AG04450 (cell line): ENCODE measurements at regions not wholly inside any gene's neighbourhood (a gene's known extent, or its start where the extent isn't known, plus 50 kb on each side); places are given as distances from the start of the nearest gene placed in this dataset.

Source experiments
- CTCF ChIA-PET: fragments of 300-600, 350-600 bp; formaldehyde crosslinking; extraction: SDS; loops from one replicate; lab custom pipeline; 2022; ENCODE audit warnings: antibody characterized with exemption, inconsistent platforms; lab: Charles Lee
- POLR2A ChIA-PET: fragments of 350-600 bp; formaldehyde crosslinking; extraction: SDS; loops from one replicate; lab custom pipeline; 2021; ENCODE audit warnings: antibody characterized with exemption, inconsistent platforms; lab: Yijun Ruan, JAX
- DNase-seq: peaks from one replicate; pipeline ENCODE4 v3.0.0-alpha.2; 2011; ENCODE audit warnings: low read depth, low spot score
- H3K27ac ChIP-seq: one replicate; pipeline ENCODE4 v1.5.1; 2012; ENCODE audit warnings: low read depth, low read length, control low read depth
- H3K27me3 ChIP-seq: one replicate; pipeline ENCODE4 v1.6.0; 2012; ENCODE audit warnings: low read length; ENCODE audit not compliant: control insufficient read depth, insufficient read depth
- H3K4me3 ChIP-seq: 2 replicates; pipeline ENCODE4 v1.5.1; 2011; ENCODE audit warnings: mild to moderate bottlenecking, low read depth, low read length, control low read depth
- H3K9me3 ChIP-seq: 2 replicates; pipeline ENCODE4 v1.5.1; 2012; ENCODE audit warnings: low read length; ENCODE audit not compliant: control insufficient read depth, insufficient read depth
- TF ChIP-seq, protein P1 (sequence below): IDR thresholded peaks from 2 replicates; pipeline ENCODE4 v1.5.1; 2011; ENCODE audit warnings: low read depth, low read length, control low read depth, inconsistent platforms

DNA sequence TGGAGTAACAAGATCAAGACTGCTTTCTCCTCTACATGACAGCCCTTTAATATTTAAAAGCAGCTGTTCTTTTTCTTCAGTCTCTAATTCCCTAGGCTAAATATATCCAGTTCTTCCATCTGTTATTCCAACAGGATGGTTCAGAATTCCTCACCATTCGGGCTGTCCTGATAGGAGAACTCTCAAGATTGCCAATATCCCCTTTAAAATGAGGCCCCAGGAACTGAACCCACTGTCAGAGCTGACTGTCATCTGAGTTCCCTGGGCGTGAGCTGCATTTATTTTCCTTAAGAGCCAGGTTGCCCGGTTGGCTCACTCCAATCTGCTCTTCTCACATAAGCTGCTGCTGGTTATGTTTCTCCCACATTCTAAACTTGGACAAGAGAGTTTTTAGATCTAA lies 177.6 kb downstream of the MIS18A start:
- no peaks in the 10 kb centered on the region for H3K27me3 ChIP-seq
- no peak for DNase-seq
- ChIA-PET CTCF (no interaction called here), POLR2A (no interaction called here)
- TF ChIP-seq, protein P1, sequence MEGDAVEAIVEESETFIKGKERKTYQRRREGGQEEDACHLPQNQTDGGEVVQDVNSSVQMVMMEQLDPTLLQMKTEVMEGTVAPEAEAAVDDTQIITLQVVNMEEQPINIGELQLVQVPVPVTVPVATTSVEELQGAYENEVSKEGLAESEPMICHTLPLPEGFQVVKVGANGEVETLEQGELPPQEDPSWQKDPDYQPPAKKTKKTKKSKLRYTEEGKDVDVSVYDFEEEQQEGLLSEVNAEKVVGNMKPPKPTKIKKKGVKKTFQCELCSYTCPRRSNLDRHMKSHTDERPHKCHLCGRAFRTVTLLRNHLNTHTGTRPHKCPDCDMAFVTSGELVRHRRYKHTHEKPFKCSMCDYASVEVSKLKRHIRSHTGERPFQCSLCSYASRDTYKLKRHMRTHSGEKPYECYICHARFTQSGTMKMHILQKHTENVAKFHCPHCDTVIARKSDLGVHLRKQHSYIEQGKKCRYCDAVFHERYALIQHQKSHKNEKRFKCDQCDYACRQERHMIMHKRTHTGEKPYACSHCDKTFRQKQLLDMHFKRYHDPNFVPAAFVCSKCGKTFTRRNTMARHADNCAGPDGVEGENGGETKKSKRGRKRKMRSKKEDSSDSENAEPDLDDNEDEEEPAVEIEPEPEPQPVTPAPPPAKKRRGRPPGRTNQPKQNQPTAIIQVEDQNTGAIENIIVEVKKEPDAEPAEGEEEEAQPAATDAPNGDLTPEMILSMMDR = no peak
- H3K9me3 ChIP-seq = no peaks in the 10 kb centered on the region
- no peak overlapping the region for H3K27ac ChIP-seq
- no peak overlapping the region for H3K4me3 ChIP-seq

DNA sequence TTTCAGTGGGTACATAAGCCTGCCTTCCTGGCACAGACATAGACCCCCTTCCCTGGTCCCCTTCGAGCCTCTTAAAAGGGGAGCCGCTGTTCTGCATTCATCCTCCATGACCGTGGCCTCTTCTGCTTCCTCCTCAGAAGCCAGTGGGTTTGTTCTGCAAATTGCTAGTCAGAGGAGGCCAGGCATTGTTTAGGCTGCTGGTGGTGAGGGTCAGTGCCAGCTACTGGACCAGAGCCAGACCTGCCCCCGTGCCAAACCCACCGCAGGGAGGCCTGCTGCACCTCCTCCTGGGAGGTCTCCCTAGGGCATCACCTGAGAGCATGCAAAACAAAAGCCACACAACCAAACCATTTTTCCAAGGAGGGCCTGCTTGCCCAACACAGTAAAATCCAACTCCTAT lies 178.4 kb downstream of the MIS18A start:
- CTCF ChIA-PET = no interaction called here
- TF ChIP-seq, protein P1 = no peak
- POLR2A ChIA-PET = no interaction called here
- Histone ChIP-seq H3K27me3 (no peaks in the 10 kb centered on the region), H3K4me3 (no peak overlapping the region), H3K27ac (no peak overlapping the region), H3K9me3 (no peaks in the 10 kb centered on the region)
- DNase-seq = no peak

DNA sequence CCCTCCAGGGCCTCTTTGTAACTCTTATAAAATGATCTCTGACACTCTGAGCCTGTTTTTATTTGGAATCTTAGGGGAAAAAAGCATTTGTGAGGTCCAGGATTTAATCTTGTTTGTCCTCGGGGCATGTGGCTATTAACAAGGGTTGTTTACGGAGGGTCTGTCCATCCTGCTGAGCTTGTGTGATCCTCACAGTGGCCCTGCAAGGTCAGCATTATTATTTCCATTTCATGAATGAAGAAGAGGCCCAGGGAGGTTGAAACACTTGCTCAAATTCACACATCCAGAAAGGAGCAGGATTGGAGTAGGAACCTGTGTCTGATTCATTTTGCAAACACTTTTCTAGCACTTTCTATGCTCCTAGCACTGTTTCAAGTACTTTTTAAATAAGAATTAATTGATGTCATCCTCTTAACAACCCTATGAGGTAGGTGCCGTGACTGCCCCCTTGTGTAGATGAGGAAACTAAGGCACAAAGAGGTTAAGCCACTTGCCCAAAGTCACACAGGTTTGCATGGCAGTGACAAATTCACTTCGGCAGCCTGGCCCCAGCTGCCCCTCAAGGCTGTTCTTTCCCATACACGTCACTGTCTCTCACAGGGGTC lies 178.9 kb downstream of the MIS18A start:
- ChIA-PET CTCF (no interaction called here), POLR2A (no interaction called here)

DNA sequence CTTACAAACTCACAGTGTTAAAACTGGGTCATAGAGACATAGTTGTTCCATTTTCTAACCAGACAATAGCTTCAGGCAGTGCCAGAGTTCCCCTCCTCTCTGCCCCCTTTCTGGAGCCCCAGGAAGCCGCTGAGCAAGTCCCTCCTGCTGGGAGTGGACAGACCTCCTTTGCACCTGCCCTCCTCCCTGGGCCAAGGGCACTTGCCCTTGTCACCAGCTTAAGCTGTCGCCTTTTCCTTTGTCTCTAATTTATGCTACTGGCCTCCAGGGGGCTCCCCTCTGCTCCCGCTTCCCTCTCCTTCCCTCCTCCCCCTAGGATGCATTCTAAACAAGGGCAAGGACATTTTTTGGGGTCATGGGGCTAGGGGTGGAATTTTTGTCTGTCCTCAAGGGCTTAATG lies 182.4 kb downstream of the MIS18A start:
- CTCF ChIA-PET = interaction anchor here (0.6 to 1.0 kb wide), 7 partner anchors 8 to 549 kb away, joined by 3 to 18 read pairs (median 4); no protein-coding TSS in a partner anchor
- Histone ChIP-seq H3K27ac (no peak overlapping the region), H3K4me3 (no peak overlapping the region), H3K9me3 (no peaks in the 10 kb centered on the region), H3K27me3 (no peaks in the 10 kb centered on the region)
- POLR2A ChIA-PET = no interaction called here
- TF ChIP-seq, protein P1 = peak; percentile 36
- no peak for DNase-seq

More for the DNA sequence above, 178.9 kb downstream of the MIS18A start:
- TF ChIP-seq, protein P1 = no peak
- Histone ChIP-seq H3K9me3 (no peaks in the 10 kb centered on the region), H3K4me3 (no peak overlapping the region), H3K27me3 (no peaks in the 10 kb centered on the region), H3K27ac (no peak overlapping the region)
- DNase-seq = no peak

DNA sequence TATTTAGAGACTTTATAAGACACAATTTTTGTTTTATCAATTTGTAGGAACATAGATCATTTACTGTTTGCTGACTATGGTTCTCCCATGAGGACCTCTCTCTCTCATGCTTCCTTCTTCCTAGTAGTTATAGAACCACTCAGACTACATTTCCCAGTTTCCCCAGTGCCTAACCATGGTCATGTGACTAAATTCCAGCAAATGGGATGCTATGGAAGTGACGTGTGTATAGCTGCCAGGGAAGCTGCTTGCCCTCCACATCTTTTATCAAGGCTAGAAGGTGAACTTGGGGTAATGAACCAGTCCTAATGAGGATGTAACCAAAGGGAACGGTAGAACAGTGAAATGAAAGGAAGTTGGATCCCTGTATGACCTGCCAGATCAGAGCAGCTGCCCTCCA lies 184.0 kb downstream of the MIS18A start:
- H3K27me3 ChIP-seq = no peaks in the 10 kb centered on the region
- ChIA-PET CTCF (no interaction called here), POLR2A (no interaction called here)
- TF ChIP-seq, protein P1 = no peak
- H3K9me3 ChIP-seq = no peaks in the 10 kb centered on the region
- no peak overlapping the region for H3K4me3 ChIP-seq
- no peak overlapping the region for H3K27ac ChIP-seq
- DNase-seq = no peak
